GM23338 (cell line): ENCODE measurements at regions not wholly inside any gene's neighbourhood (a gene's known extent, or its start where the extent isn't known, plus 50 kb on each side); places are given as distances from the start of the nearest gene placed in this dataset.

Experiments used
- ATAC-seq: fragments of 200-7000 bp; cut with Tn5 transposase; 3 replicates; pipeline ENCODE4 v1.9.1; 2020
- DNase-seq: peaks from one replicate; pipeline ENCODE4 v3.0.0-alpha.2; 2015; ENCODE audit warnings: low spot score
- H2AFZ ChIP-seq: fragments of 200-600 bp; sonication (generic); 2 replicates; pipeline ENCODE4 v1.8.0; 2016; ENCODE audit warnings: antibody characterized with exemption, mild to moderate bottlenecking, moderate library complexity
- H3F3A ChIP-seq: fragments of 200-600 bp; sonication (generic); replicated peaks from 2 replicates; pipeline ENCODE4 v1.8.0; 2017; ENCODE audit warnings: antibody characterized with exemption, mixed run types, low read depth
- H3K27ac ChIP-seq: fragments of 200-600 bp; sonication (generic); 2 replicates; pipeline ENCODE4 v1.6.1; 2016; ENCODE audit warnings: low read depth
- H3K27me3 ChIP-seq: fragments of 200-600 bp; sonication (generic); 2 replicates; pipeline ENCODE4 v1.8.0; 2016; ENCODE audit warnings: mild to moderate bottlenecking, mixed run types, moderate library complexity; ENCODE audit not compliant: insufficient read depth
- H3K36me3 ChIP-seq: fragments of 200-600 bp; sonication (generic); 2 replicates; pipeline ENCODE4 v1.8.0; 2016; ENCODE audit warnings: mild to moderate bottlenecking; ENCODE audit not compliant: insufficient read depth
- H3K4me1 ChIP-seq: fragments of 200-600 bp; sonication (generic); 2 replicates; pipeline ENCODE4 v1.8.0; 2016; ENCODE audit warnings: mild to moderate bottlenecking, moderate library complexity; ENCODE audit not compliant: insufficient read depth
- H3K4me2 ChIP-seq: fragments of 200-600 bp; sonication (generic); 2 replicates; pipeline ENCODE4 v1.7.1; 2017; ENCODE audit warnings: mixed run types
- H3K4me3 ChIP-seq: fragments of 200-600 bp; sonication (generic); 2 replicates; pipeline ENCODE4 v1.6.1; 2016; ENCODE audit warnings: mixed run types
- H3K79me2 ChIP-seq: fragments of 200-600 bp; sonication (generic); replicated peaks from 2 replicates; pipeline ENCODE4 v1.8.0; 2017; ENCODE audit warnings: mild to moderate bottlenecking; ENCODE audit not compliant: insufficient read depth
- H3K9me2 ChIP-seq: fragments of 200-600 bp; sonication (generic); 2 replicates; pipeline ENCODE4 v1.8.0; 2017; ENCODE audit not compliant: insufficient read depth
- H4K20me1 ChIP-seq: fragments of 200-600 bp; sonication (generic); replicated peaks from 2 replicates; pipeline ENCODE4 v1.8.0; 2017; ENCODE audit warnings: mild to moderate bottlenecking; ENCODE audit not compliant: insufficient read depth
- H3K27ac Mint-ChIP-seq: 2 replicates; pipeline ENCODE4 v1.8.0; 2020; ENCODE audit warnings: inconsistent platforms, mild to moderate bottlenecking, moderate library complexity, mixed read lengths
- H3K27me3 Mint-ChIP-seq: 3 replicates; pipeline ENCODE4 v1.8.0; 2022; ENCODE audit warnings: low read depth, mild to moderate bottlenecking, moderate library complexity, mixed read lengths, inconsistent platforms; ENCODE audit not compliant: insufficient read depth, poor library complexity
- H3K36me3 Mint-ChIP-seq: 3 replicates; pipeline ENCODE4 v1.8.0; 2021; ENCODE audit warnings: low read depth, mild to moderate bottlenecking, inconsistent platforms, moderate library complexity, mixed read lengths
- H3K4me1 Mint-ChIP-seq: 3 replicates; pipeline ENCODE4 v1.8.0; 2020; ENCODE audit warnings: mild to moderate bottlenecking, inconsistent platforms, mixed read lengths
- H3K4me3 Mint-ChIP-seq: 3 replicates; pipeline ENCODE4 v1.8.0; 2021; ENCODE audit warnings: moderate library complexity, mild to moderate bottlenecking, inconsistent platforms, mixed read lengths
- H3K9me3 Mint-ChIP-seq: 3 replicates; pipeline ENCODE4 v1.8.0; 2020; ENCODE audit warnings: moderate library complexity, mild to moderate bottlenecking, inconsistent platforms, mixed read lengths
- CREB1 ChIP-seq: fragments of 250-450 bp; sonication (Bioruptor Pico); IDR thresholded peaks from 2 replicates; pipeline ENCODE4 v1.5.0; 2020; ENCODE audit warnings: low read depth, mild to moderate bottlenecking, moderate library complexity
- EZH2 ChIP-seq: fragments of 200-600 bp; sonication (generic); IDR thresholded peaks from one replicate; pipeline ENCODE4 v1.8.0; 2017; ENCODE audit warnings: antibody characterized with exemption, mild to moderate bottlenecking, low read depth; ENCODE audit not compliant: unreplicated experiment
- EZH2phosphoT487 ChIP-seq: fragments of 200-600 bp; sonication (generic); IDR thresholded peaks from one replicate; pipeline ENCODE4 v1.8.1; 2018; ENCODE audit warnings: antibody characterized with exemption; ENCODE audit not compliant: unreplicated experiment
- JUNB ChIP-seq: IDR thresholded peaks from one replicate; pipeline ENCODE4 v1.6.1; 2016; ENCODE audit warnings: antibody characterized with exemption; ENCODE audit not compliant: unreplicated experiment
- STAT1 ChIP-seq: IDR thresholded peaks from one replicate; pipeline ENCODE4 v1.6.1; 2016; ENCODE audit warnings: antibody characterized with exemption; ENCODE audit not compliant: unreplicated experiment
- ZNF114 ChIP-seq: fragments of 250-450 bp; sonication (Bioruptor Pico); IDR thresholded peaks from 2 replicates; pipeline ENCODE4 v1.5.0; 2020; ENCODE audit warnings: mild to moderate bottlenecking, moderate library complexity
- ZNF331 ChIP-seq: fragments of 250-450 bp; sonication (Bioruptor Pico); IDR thresholded peaks from 2 replicates; pipeline ENCODE4 v1.5.0; 2020; ENCODE audit warnings: low read depth, mild to moderate bottlenecking, moderate library complexity
- TF ChIP-seq, protein P1 (sequence below): fragments of 250-450 bp; sonication (Bioruptor Pico); IDR thresholded peaks from 2 replicates; pipeline ENCODE4 v1.5.0; 2020; ENCODE audit warnings: mild to moderate bottlenecking, moderate library complexity
- TF ChIP-seq, protein P2 (sequence below): IDR thresholded peaks from 2 replicates; pipeline ENCODE4 v1.6.1; 2016; ENCODE audit warnings: antibody characterized with exemption

DNA sequence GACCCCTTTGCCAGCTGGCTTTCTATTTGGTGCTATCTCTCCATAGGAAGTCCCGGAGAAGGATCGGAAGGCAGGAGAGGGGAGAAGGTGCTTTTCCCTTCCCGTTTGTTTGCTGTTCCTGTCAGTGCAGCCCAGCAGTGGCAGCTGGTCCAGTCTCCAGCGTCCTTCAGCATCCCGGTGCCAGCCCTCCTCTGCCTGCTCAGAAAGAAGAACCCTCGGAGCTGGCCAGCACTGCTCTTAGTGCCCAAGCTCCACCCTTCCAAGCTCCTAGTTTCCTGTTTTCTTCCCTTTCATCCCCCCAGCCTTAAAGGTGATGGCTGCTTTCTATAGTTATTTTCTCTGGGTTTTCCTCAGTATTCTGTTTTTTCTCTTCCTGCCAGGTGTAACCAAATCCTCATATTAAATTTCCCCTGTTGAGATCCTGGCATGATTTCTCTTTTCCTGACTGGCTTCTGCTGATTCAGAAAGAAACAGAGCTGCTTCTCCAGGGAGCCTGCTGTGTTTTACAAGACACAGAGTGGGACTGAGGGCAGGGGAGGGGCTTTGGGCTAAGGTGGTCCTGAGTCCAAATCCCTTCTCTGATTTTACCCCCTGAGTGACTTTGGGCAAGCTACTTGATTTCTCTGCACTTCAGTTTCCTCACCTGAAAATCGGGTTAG lies 186.8 kb downstream of the COPRS start:
- H3K36me3 Mint-ChIP-seq = peaks cover 8% of the 10 kb centered on the region
- H2AFZ ChIP-seq = no peak overlapping the region
- no peak overlapping the region for H3K27ac Mint-ChIP-seq
- H3K4me3 ChIP-seq = no peak overlapping the region
- H3K36me3 ChIP-seq = no peaks in the 10 kb centered on the region; the same call in 1 of the 2 replicates
- no peak for ATAC-seq
- no peaks in the 10 kb centered on the region for H3K9me2 ChIP-seq
- H3K79me2 ChIP-seq = no peaks in the 10 kb centered on the region
- no peak for DNase-seq
- TF ChIP-seq, protein P1, sequence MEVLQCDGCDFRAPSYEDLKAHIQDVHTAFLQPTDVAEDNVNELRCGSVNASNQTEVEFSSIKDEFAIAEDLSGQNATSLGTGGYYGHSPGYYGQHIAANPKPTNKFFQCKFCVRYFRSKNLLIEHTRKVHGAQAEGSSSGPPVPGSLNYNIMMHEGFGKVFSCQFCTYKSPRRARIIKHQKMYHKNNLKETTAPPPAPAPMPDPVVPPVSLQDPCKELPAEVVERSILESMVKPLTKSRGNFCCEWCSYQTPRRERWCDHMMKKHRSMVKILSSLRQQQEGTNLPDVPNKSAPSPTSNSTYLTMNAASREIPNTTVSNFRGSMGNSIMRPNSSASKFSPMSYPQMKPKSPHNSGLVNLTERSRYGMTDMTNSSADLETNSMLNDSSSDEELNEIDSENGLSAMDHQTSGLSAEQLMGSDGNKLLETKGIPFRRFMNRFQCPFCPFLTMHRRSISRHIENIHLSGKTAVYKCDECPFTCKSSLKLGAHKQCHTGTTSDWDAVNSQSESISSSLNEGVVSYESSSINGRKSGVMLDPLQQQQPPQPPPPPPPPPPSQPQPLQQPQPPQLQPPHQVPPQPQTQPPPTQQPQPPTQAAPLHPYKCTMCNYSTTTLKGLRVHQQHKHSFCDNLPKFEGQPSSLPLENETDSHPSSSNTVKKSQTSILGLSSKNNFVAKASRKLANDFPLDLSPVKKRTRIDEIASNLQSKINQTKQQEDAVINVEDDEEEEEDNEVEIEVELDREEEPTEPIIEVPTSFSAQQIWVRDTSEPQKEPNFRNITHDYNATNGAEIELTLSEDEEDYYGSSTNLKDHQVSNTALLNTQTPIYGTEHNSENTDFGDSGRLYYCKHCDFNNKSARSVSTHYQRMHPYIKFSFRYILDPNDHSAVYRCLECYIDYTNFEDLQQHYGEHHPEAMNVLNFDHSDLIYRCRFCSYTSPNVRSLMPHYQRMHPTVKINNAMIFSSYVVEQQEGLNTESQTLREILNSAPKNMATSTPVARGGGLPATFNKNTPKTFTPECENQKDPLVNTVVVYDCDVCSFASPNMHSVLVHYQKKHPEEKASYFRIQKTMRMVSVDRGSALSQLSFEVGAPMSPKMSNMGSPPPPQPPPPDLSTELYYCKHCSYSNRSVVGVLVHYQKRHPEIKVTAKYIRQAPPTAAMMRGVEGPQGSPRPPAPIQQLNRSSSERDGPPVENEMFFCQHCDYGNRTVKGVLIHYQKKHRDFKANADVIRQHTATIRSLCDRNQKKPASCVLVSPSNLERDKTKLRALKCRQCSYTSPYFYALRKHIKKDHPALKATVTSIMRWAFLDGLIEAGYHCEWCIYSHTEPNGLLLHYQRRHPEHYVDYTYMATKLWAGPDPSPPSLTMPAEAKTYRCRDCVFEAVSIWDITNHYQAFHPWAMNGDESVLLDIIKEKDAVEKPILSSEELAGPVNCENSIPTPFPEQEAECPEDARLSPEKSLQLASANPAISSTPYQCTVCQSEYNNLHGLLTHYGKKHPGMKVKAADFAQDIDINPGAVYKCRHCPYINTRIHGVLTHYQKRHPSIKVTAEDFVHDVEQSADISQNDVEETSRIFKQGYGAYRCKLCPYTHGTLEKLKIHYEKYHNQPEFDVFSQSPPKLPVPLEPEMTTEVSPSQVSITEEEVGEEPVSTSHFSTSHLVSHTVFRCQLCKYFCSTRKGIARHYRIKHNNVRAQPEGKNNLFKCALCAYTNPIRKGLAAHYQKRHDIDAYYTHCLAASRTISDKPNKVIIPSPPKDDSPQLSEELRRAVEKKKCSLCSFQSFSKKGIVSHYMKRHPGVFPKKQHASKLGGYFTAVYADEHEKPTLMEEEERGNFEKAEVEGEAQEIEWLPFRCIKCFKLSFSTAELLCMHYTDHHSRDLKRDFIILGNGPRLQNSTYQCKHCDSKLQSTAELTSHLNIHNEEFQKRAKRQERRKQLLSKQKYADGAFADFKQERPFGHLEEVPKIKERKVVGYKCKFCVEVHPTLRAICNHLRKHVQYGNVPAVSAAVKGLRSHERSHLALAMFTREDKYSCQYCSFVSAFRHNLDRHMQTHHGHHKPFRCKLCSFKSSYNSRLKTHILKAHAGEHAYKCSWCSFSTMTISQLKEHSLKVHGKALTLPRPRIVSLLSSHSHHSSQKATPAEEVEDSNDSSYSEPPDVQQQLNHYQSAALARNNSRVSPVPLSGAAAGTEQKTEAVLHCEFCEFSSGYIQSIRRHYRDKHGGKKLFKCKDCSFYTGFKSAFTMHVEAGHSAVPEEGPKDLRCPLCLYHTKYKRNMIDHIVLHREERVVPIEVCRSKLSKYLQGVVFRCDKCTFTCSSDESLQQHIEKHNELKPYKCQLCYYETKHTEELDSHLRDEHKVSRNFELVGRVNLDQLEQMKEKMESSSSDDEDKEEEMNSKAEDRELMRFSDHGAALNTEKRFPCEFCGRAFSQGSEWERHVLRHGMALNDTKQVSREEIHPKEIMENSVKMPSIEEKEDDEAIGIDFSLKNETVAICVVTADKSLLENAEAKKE (CRISPR knock-in tag) = no peak
- TF ChIP-seq STAT1 (no peak), EZH2phosphoT487 (no peak), ZNF331 (CRISPR knock-in tag) (no peak), CREB1 (CRISPR knock-in tag) (no peak), ZNF114 (no peak), JUNB (no peak), EZH2 (no peak)
- TF ChIP-seq, protein P2, sequence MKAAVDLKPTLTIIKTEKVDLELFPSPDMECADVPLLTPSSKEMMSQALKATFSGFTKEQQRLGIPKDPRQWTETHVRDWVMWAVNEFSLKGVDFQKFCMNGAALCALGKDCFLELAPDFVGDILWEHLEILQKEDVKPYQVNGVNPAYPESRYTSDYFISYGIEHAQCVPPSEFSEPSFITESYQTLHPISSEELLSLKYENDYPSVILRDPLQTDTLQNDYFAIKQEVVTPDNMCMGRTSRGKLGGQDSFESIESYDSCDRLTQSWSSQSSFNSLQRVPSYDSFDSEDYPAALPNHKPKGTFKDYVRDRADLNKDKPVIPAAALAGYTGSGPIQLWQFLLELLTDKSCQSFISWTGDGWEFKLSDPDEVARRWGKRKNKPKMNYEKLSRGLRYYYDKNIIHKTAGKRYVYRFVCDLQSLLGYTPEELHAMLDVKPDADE = no peak
- peaks cover 6% of the 10 kb centered on the region for H3K27me3 Mint-ChIP-seq
- no peaks in the 10 kb centered on the region for H3K27me3 ChIP-seq
- H3F3A ChIP-seq = no peaks in the 10 kb centered on the region
- no peaks in the 10 kb centered on the region for H3K4me1 ChIP-seq
- no peak overlapping the region for H3K4me3 Mint-ChIP-seq
- H3K4me2 ChIP-seq = no peak overlapping the region
- H3K4me1 Mint-ChIP-seq = no peaks in the 10 kb centered on the region; the same call in 2 of the 3 replicates
- no peak overlapping the region for H3K27ac ChIP-seq
- no peaks in the 10 kb centered on the region for H4K20me1 ChIP-seq
- peaks cover 39% of the 10 kb centered on the region for H3K9me3 Mint-ChIP-seq
